Right lobe of liver (tissue), 6 donors: ENCODE measurements at regions not wholly inside any gene's neighbourhood (a gene's known extent, or its start where the extent isn't known, plus 50 kb on each side); places are given as distances from the start of the nearest gene placed in this dataset.

Experiments
- ATAC-seq, 4 donors: fragments of 200-7000 bp; cut with Tn5 transposase; one replicate each; pipeline ENCODE4 v1.9.1; 2020; ENCODE audit warnings: mild to moderate bottlenecking in 4 of 4, moderate library complexity in 4 of 4
- DNase-seq, 3 donors: peaks; one replicate each; pipeline ENCODE4 v3.0.0-alpha.2; 2020
- H3K27ac ChIP-seq, 3 donors: fragments of 200-600 bp; one replicate each; pipeline ENCODE4 v1.8.0; 2022
- H3K27me3 ChIP-seq, 2 donors: fragments of 200-600 bp; one replicate each; pipeline ENCODE4 v1.8.0; 2022
- H3K36me3 ChIP-seq, 4 donors: fragments of 200-600 bp; sonication (generic) in 1 of 4; one replicate each; pipeline versions ENCODE4 v1.5.1 to v1.8.0; 2017 to 2022; ENCODE audit warnings: control low read depth in 1 of 4
- H3K4me1 ChIP-seq, 4 donors: fragments of 200-600 bp; sonication (generic) in 1 of 4; one replicate each; pipeline versions ENCODE4 v1.5.1 to v1.8.0; 2017 to 2022; ENCODE audit warnings: control low read depth in 1 of 4
- H3K4me3 ChIP-seq, 3 donors: fragments of 200-600 bp; one replicate each; pipeline ENCODE4 v1.8.0; 2022
- H3K9me3 ChIP-seq, 4 donors: fragments of 200-600 bp; sonication (generic) in 1 of 4; one replicate each; pipeline versions ENCODE4 v1.5.1 to v1.8.0; 2017 to 2022; ENCODE audit warnings: control low read depth in 1 of 4
- CTCF ChIP-seq, 4 donors: fragments of 200-600 bp in 3 of 4; fragments of 450-650 bp in 1 of 4; IDR thresholded peaks; one replicate each; pipeline versions ENCODE4 v1.5.1 to v1.8.0; 2016 to 2022; ENCODE audit warnings: antibody characterized with exemption in 4 of 4, mild to moderate bottlenecking in 2 of 4
- POLR2A ChIP-seq: fragments of 450-650 bp; IDR thresholded peaks from one replicate; pipeline ENCODE4 v1.6.1; 2017; ENCODE audit warnings: antibody characterized with exemption, mild to moderate bottlenecking
- WGBS: methylation state at CpG from one replicate; pipeline ENCODE4 v1.1.6; 2018; ENCODE audit warnings: low coverage, low lambda C conversion rate; ENCODE audit not compliant: insufficient coverage; ENCODE audit errors: missing lambda C conversion rate; 5-methylcytosine and 5-hydroxymethylcytosine counted together
- intact Hi-C, 2 donors: fragments of 100-400 bp; cut with DNase I; formaldehyde crosslinking; loops; one replicate each; pipeline versions ENCODE4 v1.11.2 to v1.14.1; 2022
- donor health status: DM: no; HTN: yes; CAD: no.
- donor health status: DM: no; HTN: no; CAD: no.
- donor health status: DM: no; HTN: no; CAD: no.
- donor health status: DM: no; HTN: yes; CAD: no.
- donor health status: DM: no; HTN: yes; CAD: no.

DNA sequence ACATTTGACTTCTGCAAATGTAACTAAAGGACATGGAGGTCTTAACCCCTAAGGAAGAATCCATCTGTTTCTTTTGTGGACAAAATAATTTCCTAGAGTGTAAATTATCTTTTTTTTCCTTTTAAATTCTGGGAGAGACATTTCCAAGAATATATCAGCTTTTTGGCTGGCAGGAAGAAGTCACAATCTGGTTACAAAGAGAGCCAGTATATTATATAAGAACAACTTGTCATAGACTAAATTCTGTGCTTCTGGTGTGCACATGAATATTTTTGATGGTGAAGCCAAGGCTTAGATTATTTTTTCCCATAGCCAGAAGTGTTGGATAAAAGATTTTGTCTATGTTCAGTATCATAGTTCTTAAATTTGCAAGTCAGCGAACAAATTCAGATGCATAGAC, 500.6 kb downstream of the XIRP2 start:
- Histone ChIP-seq H3K27me3 (no peaks in the 10 kb centered on the region), H3K27ac (no peak overlapping the region), H3K36me3 (no peaks in the 10 kb centered on the region), H3K4me1 (no peaks in the 10 kb centered on the region), H3K4me3 (no peak overlapping the region), H3K9me3 (no peaks in the 10 kb centered on the region)
- no peak for ATAC-seq
- TF ChIP-seq POLR2A = no peak
- TF ChIP-seq CTCF (IDR thresholded peaks at IDR 0.05) = no peak
- 93% methylated on average over 1 of the region's 1 CpG for WGBS
- intact Hi-C loops = no loop called here
- DNase-seq = no peak

DNA sequence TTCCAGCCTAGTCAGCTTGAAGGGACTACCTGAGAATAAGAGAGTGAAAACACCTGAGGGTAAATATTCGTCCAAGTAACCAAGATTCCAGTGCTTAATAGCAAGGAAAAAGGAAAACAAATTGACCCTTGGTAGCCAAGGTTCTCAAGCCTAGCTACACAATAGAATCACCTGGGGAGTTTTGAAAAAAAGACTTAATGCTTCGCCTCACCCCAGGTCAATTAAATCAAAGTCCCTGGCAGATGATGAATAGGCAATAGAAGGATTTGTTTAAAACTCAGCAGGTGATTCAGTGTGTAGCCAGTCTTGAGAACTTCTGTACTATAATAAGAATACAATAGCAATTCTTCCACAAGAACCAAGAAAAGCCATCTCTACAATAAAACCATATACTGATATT, 500.2 kb downstream of the XIRP2 start:
- DNase-seq = no peak
- Histone ChIP-seq H3K4me1 (no peaks in the 10 kb centered on the region), H3K4me3 (no peak overlapping the region), H3K27me3 (no peaks in the 10 kb centered on the region), H3K36me3 (no peaks in the 10 kb centered on the region), H3K27ac (no peak overlapping the region), H3K9me3 (no peaks in the 10 kb centered on the region)
- 25% methylated on average over 2 of the region's 2 CpGs for WGBS
- TF ChIP-seq POLR2A (no peak), CTCF (IDR thresholded peaks at IDR 0.05) (no peak)
- intact Hi-C loops = no loop called here
- ATAC-seq = no peak

DNA sequence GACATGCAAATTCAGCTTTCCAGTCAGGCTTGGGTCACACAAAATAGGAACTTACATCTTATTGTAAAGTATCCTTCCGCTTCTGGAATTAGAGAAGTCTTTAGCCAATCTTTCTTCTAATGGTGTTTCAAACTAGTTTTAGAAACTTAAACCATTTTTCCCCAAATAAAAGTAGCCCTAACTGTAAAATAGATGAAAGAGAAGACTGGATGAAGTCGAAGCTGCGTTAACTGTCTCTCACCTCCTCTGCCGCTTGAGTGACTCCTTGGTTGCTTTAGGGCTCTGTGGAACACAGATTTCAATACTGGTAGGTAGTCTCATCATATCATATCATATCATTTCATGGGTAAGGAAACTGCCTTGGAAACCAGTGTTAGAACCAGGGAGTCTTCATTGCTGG, 498.4 kb downstream of the XIRP2 start:
- Histone ChIP-seq H3K4me3 (no peak overlapping the region), H3K36me3 (no peaks in the 10 kb centered on the region), H3K9me3 (no peaks in the 10 kb centered on the region), H3K27me3 (no peaks in the 10 kb centered on the region), H3K4me1 (no peaks in the 10 kb centered on the region), H3K27ac (no peak overlapping the region)
- 73% methylated on average over 4 of the region's 4 CpGs for WGBS
- no peak for TF ChIP-seq CTCF (IDR thresholded peaks at IDR 0.05)
- TF ChIP-seq POLR2A = no peak
- intact Hi-C loops = no loop called here
- ATAC-seq = no peak
- DNase-seq = no peak

GRCh38 chr2:167383610-167384194, 495.4 kb downstream of the XIRP2 start:
- intact Hi-C loops = no loop called here
- Histone ChIP-seq H3K9me3 (no peaks in the 10 kb centered on the region), H3K36me3 (no peaks in the 10 kb centered on the region), H3K4me1 (no peaks in the 10 kb centered on the region), H3K4me3 (no peak overlapping the region), H3K27me3 (no peaks in the 10 kb centered on the region), H3K27ac (no peak overlapping the region)
- no peak for DNase-seq
- 40% methylated on average over 8 of the region's 8 CpGs for WGBS
- no peak for TF ChIP-seq CTCF (IDR thresholded peaks at IDR 0.05)
- TF ChIP-seq POLR2A = no peak
- ATAC-seq = no peak

- no peak overlapping the region for H3K27ac ChIP-seq
- no peaks in the 10 kb centered on the region for H3K4me1 ChIP-seq
- TF ChIP-seq CTCF (IDR thresholded peaks at IDR 0.05) = no peak
- TF ChIP-seq POLR2A = no peak
- WGBS = 43% methylated on average over 2 of the region's 2 CpGs
- DNase-seq = no peak
- no peaks in the 10 kb centered on the region for H3K36me3 ChIP-seq
- no peaks in the 10 kb centered on the region for H3K9me3 ChIP-seq
- no peaks in the 10 kb centered on the region for H3K27me3 ChIP-seq
- no peak for ATAC-seq
- intact Hi-C loops = no loop called here
- no peak overlapping the region for H3K4me3 ChIP-seq
Measured at GRCh38 chr2:167381349-167381748, 493.1 kb downstream of the XIRP2 start.
